ENCODE measurements at regions not wholly inside any gene's neighbourhood (a gene's known extent, or its start where the extent isn't known, plus 50 kb on each side); places are given as distances from the start of the nearest gene placed in this dataset.
"Not testable (repeated sequence)": the region's sequence is repeated elsewhere in the genome, so short reads cannot be mapped to it uniquely, and the experiment has no call there.

DNA sequence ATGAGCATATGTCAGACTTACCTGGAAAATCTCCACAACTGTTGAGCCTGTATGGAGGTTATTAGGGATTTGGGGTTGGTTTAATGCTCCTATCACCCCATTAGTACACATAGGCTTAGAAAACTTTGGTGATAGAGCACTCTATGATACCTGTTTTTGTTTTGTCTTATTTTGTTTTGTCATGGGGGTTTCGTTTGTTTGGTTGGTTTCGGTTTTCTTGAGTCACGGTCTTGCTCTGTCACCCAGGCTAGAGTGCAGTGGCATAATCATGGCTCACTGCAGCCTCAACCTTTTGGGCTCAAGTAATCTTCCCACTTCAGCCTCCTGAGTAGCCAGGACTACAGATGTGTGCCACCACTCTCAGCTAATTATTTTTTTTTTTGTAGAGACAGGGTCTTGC lies 70.0 kb downstream of the MZT1 start:
- DNase-seq = no peak

DNA sequence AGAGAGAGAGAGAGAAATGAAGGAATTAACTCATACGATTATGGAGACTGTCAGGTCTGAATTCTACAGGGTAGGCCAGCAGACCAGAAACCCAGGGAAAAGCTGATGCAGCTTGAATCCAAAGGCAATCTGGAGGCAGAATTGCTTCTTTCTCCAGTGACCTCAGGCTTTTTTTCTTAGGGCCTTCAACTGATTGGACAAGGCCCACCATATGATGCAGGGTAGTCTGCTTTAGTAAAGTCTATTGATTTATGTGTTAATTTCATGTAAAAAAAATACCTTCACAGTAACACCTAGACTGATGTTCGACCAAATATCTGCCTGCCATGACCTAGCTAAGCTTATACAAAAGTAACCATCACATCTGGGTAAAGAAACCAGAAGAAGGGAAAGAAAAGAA lies 71.1 kb downstream of the MZT1 start:
- no peak for DNase-seq

GRCh38 chr13:72653506-72653905 lies 73.9 kb downstream of the MZT1 start:
- DNase-seq = no peak

DNA sequence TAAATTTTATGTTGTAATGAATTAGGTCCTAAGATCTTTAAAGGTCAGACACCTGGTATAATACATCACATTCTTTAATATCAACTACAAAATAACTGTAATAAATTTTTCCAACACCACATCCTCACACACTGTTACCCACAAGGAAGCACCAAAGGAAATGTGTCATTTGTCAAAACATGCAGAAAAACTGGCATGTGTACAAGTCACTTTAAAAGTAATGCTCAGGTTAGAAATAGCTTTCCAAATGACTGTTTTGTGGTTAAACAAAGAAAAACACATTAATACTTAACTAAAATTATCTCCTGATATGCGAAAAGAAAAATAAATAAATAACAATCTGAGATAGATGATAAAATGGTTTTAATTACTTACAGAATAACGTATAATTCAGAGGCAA lies 74.7 kb downstream of the MZT1 start:
- no peak for DNase-seq

GRCh38 chr13:72651144-72651543 lies 76.3 kb downstream of the MZT1 start:
- no peak for DNase-seq

DNA sequence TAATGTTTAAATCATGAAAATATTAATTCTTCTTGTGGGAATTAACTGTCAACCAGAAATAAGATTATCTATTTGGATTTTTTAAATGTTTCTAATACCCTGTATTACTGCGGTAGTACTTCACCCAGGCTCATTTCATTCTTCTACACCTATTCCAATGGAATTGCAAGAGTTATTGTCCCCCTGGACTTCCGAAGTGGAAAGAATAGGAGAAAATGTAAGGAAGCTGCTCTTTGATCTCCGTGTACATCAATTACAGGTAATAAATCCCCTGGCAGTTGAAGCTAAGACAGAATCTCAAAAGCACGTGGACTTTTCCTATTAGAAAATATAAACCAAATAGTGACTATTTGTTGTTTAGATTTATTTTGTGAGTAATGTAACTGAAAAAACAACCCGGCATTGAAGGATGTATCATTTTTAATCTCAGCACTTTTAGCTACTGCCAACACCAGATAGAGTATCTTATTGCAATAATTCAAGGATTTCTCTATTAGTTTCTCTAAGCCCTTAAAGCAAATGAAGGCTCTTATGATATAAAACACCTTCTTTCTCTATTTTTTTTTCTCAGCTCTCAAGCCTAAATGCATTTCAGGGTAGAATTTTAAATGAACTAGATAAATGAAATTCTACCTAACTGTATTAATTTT lies 77.3 kb downstream of the MZT1 start:
- no peak for DNase-seq

- DNase-seq = no peak
Observed at GRCh38 chr13:72648513-72649065, 78.8 kb downstream of the MZT1 start.

DNA sequence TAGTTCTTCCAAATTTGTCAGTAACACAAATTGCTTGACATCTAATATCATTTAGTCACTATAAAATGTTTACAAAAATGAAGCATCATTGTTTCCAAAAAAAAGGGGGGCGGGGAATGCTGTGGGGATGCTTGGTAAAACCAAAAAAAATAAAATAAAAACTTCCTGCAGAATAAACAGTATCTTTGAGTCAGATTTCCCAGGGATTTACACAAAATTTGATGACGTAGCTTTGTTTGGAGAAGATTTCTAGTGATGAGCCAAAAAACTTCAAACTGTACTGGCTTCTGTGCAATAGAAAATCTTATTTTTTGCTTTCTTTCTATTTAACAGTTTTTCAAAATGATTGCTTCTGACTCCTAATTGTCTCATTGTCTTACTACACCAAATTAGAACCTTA lies 80.0 kb downstream of the MZT1 start:
- no peak for DNase-seq

DNA sequence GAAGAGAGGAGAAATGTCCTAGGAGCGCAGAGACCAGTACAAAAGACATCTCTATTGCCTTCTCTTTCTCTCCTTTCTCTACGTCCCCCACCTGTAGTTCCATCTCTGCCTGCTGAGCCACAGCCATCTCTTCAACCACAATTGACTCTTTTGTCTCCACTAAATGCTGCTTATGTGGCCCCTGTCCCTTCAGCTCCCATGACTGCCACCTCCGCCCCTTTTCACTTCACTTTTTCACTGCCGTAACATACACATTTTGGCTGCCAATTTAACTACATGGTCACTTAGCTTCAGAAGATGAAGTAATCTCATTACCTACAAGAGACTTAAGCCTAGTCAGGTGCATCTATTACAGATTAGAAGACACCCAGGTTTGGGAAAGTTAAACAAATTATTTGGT lies 81.9 kb downstream of the MZT1 start:
- no peak for DNase-seq

- DNase-seq = no peak
Observed at GRCh38 chr13:72643311-72643989, 84.0 kb downstream of the MZT1 start.

DNA sequence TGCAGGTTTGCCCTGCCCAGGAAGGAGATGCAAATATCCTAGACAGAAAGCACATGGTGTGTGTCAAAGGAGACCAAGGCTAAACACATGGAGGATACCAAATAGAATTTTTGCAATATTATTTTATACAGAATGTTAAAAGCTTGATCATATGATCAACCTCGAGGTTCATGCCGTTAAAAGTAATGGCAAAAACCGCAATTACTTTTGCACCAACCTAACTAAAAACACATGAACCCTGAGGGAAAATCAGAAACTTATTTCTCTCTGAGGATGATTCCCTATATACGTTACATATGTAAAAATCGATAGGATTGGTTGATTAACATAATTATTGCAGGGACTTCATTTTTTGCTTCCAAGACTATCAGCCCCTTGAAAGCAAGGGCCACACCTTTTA lies 88.1 kb downstream of the MZT1 start:
- no peak for DNase-seq

GRCh38 chr13:72638059-72638815 lies 89.2 kb downstream of the MZT1 start:
- DNase-seq = no peak

- no peak for DNase-seq
Observed at GRCh38 chr13:72637561-72637960, 89.9 kb downstream of the MZT1 start.

DNA sequence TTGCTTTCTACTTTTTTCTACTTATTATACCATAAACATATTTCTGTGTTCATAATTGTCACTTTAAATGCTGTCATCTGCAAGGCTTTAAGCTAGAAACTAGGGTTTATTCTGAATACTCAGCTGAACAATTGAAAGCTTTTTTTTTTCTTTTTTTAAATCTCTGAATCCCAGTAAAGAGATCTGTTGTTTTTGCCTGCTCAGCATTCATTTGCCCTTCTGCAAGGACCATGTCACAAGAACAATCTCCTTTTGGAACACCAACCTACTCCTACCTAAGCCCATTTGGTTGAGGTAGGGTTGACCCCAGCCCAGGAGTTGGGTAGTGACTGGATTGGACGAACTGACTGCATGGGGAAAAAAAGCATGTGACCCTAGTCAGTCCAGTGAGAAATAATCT lies 92.6 kb downstream of the MZT1 start:
- DNase-seq = no peak

- DNase-seq = no peak
Observed at GRCh38 chr13:72622546-72622945, 104.9 kb downstream of the MZT1 start.

DNA sequence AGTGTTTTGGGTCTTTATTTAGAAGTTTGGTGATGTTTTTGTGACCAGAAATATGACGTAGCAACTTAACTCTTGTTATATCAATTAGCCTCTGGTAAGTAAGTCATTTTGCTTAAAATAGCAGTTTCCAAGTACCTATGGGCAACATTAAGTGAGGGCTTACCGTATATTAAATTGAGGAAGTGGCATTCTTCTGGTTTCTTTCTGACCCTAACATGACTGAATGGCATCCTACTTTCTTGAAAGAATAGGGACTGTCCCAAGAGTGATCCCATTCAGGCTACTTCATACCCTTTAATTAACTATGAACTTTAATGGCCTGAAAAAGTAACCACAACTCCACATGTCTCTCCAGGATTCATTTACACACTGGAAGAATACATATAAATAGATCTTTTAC lies 106.6 kb downstream of the MZT1 start:
- no peak for DNase-seq

DNA sequence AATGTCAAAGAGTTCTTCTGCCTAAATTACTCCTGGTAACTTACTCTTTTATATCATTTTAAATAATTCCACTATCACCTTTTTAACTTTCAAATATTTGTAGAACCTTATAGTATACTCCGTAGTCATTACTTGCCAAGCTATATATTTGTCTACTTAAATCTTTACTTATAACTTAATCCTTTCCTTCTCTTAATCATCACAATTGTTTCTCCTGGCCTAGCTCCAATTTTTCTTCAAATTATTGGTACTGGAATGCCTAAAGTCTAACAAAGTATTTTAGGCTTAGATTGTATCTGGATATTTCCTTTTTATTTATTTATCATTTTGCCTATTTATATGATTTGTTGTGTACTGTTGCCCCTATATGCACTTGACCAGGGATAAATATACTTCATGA lies 109.5 kb downstream of the MZT1 start:
- no peak for DNase-seq

DNA sequence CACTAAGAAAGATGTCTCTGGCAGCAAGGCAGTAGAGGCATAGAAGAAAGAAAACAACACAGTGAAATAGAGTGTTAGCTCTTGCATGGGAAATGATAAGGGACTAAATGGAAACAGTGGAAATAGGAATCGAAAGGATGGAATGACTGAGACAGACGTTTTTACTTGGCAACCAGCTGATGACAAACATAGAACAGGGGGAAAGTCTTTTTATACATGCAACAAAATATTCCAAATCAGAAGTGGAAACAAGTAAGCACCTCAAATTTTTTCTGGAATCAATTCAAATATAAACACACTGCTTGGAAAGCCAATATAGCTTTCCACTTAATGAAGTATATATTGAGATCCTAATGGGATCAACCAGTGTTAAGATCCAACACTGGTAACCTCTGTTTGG lies 110.2 kb downstream of the MZT1 start:
- DNase-seq = no peak

GRCh38 chr13:72610251-72610891 lies 117.1 kb downstream of the MZT1 start:
- not testable (repeated sequence) for DNase-seq

- DNase-seq = no peak
Observed at GRCh38 chr13:72599178-72599743, 128.2 kb downstream of the MZT1 start.

DNA sequence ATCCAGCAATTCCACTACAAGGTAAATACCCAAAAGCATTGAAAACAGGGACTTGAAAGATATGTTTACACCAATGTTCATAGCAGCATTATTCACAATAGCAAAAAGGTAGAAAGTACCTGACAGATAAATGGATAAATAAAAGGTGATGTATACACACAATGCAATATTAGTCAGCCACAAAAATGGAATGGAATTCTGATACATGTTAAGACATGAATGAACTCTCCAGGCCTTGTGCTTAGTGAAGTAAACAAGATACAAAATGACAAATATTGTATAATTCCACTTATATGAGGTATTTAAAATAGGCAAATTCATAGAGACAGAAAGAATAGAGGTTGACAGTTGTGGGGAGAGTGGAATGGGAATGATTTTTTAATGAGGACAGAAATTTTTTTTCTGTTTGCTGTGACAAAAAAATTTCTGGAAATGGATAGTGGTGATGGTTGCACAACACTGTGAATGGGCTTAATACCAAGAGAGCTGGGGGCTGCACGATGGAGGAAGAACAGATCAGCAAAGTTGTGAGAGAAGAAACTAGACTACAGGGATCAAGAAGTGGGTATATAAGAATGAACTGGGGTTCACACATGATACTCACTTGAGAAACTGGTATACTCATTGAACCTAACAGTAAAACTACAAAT lies 137.2 kb downstream of the MZT1 start:
- DNase-seq = no peak

DNA sequence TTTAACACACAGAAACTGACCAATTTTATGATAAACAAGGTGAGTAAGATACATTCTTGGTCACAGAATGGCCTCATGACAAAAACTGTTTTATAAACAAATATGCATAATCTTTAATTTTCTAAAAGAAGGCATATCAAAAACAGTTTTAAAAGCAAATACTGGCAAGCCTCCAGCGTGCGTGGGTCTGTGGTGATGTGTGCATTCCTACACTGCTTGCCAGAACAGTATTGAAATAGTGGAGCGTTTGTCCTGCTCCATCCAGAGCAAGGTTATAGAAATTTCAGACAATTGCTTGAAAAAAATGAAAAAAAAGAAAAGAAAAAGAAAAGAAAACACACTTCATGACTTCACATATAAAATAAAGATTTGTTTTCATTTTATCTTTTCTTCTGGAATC lies 140.9 kb downstream of the MZT1 start:
- no peak for DNase-seq

GRCh38 chr13:72585254-72585653 lies 142.2 kb downstream of the MZT1 start:
- no peak for DNase-seq

All from femur (tissue), 1 donor.